GM21360 (cell line): ENCODE measurements at regions not wholly inside any gene's neighbourhood (a gene's known extent, or its start where the extent isn't known, plus 50 kb on each side); places are given as distances from the start of the nearest gene placed in this dataset.
A peak's percentile ranks its signal among the peaks of the same experiment; 100 is the strongest.
"Not testable (repeated sequence)": the region's sequence is repeated elsewhere in the genome, so short reads cannot be mapped to it uniquely, and the experiment has no call there.

ENCODE experiments used
- ATAC-seq: cut with Tn5 transposase; IDR thresholded peaks from one replicate; pipeline ENCODE4 v1.9.1; 2021; ENCODE audit warnings: mild to moderate bottlenecking, moderate library complexity; ENCODE audit not compliant: unreplicated experiment

DNA sequence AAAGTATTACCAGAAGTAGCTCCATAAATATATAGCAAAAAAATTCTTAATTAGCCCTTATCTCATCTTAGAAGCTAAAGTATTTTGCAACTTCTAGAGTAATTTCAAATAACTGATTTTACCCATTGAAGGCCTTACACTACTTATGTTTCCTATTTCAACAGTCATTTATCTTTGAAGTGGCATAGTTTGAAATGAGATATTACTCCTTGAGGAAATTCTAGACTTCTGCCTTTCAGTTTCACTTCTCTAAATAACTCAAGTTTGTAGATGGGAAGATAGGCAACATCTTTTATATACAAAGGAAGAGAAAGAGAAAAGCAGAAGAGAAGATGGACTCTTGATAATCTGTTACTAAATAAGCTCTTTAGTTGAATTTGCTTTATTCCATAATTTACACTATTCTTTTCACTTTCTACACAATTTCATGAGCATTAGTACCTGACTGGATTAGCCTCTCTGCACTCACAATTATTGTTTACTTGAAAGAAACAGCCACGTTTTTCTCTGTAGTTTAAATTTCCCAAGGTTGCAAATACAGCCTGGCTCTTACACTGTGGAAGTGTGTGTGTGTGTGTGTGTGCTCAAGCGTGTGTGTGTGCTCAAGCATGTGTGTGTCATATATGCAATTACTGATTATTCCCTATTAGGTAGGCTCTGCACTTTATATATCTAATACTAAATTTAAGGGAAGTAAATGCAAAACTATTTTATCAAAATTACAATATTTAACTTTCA, 60.6 kb upstream of the EMB start:
- ATAC-seq = peak; percentile 99

DNA sequence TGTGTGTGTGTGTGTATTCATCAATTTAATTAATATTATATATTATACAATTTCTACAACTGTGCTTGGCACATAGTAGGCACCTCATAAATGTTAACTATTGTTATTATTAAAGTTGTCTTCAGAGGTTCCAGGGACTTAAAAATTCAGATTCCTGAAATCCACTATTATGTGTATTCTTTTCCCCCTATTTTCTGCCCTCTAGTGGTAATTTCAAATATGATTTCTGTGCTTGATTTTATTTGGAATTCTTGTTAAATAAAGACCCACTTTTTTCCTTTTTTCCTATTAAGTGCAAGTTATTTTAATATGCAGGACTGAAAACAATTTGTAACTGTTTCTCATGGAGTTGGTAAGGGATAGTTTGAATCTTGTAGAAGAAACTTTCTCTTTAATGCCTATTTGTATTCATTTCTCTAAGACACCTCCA, 72.0 kb upstream of the EMB start:
- not testable (repeated sequence) for ATAC-seq

DNA sequence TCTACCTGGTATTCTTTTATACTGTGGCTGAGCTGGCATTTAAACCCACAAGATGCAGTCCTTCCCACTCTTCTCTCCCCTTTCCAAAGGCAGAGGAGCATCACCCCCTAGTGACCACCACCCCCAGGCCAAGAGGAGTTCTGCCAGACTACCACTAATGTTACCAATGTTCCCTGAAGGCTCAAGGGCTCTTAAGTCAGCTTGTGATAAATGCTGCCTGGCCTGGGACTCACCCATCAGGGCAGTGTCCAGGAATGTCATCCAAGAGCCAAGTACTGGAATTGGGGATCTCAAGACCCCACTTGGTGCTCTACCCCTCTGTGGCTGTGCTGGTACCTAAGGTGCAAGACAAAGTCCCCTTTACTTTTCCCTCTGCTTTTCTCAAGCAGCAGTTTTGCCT, 80.0 kb upstream of the EMB start:
- ATAC-seq = not testable (repeated sequence)

DNA sequence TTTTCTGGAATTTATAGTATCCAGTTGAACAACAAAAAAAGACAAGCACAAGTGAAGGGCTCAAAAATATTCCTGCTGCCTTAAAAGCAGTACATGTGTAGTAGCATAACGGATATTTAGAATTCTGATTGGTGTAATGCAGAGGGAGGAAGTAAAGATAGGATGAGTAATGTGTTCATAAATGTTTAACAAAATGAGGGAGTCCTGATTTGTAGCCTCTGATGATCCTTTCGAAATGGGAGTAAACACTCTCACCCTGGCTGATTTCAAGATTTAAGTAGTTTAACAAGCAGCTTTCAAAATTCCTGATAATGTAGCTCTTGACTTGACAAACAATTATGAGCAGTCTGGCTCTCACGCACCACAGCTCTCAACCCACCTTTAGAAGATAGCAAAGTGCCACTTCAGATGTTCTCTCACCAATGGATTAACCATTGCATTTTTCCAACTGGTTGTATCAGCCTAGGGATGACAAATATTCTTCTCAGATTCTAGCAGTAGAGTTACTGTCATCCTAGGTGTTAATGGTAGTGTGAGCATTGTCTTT, 86.5 kb upstream of the EMB start:
- ATAC-seq = not testable (repeated sequence)

DNA sequence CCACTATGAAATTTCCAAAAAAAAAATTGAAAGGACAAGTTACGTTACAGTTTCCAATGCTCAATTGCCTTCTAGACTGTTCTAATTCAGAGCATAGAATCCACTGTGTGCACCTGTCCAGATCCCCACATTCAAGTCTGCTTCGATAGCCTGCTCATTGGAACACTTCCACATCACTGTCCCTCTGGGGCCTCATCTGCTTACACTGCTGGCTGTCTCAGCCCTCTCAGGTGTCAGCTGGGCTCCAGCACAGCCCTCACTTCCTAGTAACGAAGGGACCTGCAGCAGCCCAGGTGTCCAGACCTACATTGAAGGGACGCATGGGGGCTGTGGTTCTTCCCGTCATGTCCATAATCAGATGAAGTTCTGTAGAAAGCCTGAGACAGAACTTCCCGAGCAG, 94.3 kb upstream of the EMB start:
- no peak for ATAC-seq

- peak; percentile 57 for ATAC-seq
Measured at GRCh38 chr5:50537534-50537933, 96.4 kb upstream of the EMB start.

GRCh38 chr5:50547303-50547702, 106.2 kb upstream of the EMB start:
- ATAC-seq = peak; percentile 84

DNA sequence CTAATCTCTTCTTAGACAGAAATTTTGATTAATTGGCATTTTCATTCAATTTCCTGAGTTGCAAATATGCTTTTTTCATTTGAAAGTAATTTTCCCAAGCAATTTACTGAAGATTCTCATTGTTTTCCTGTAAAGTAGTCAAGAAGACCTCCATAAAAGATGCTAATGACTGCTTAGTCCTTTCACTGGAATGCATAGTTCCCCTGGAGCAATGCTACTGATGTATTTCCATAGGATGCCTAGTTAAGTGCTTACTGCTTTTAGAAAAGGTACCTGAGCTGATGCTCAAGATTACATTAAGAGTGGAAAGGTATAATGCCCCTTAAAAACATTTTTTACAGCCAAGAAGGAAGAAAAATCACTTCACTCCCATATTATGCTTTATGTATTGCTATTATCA, 109.2 kb upstream of the EMB start:
- no peak for ATAC-seq

GRCh38 chr5:50550993-50551392, 109.9 kb upstream of the EMB start:
- ATAC-seq = no peak

DNA sequence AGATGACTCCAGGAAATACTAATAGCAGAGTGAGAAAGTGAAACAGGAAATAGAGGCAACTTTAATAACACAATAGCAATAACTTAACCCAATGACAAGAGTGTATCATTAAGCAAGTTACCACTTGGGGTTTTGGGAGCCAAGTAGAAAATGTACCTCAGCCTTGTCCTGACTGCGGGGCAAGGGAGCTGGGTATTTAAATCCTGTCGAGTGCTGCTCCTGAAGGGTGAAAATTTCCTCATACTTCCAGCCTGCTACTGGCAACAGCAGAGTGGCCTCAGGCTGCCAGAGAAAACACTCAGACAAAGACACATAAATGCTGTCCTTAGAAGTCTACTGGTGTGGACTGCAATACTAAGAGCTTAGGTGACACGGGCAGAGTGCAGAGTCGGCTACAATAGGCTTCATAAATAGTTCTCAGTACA, 112.5 kb upstream of the EMB start:
- ATAC-seq = no peak

GRCh38 chr5:50558640-50559039, 107.8 kb upstream of the PARP8 start:
- not testable (repeated sequence) for ATAC-seq

DNA sequence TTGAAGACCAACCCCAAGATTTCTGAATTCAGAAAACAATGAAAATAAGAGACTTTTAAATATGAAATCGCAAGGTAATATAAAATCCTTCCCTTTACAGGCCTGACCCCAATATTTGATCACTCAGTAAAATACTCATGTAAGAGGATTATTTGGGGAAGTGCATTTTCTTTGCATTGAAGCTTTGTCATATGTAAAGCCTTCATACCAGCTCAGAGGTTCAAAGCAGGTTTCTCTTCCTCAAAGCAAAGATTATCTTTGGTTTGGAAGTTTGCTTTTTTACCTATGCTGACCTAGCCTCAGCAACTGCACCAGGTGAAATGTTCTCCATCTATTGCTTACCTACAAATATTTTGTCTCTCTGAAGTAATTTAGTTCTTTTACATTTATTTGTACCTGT, 106.5 kb upstream of the PARP8 start:
- ATAC-seq = no peak

- no peak for ATAC-seq
Measured at GRCh38 chr5:50562694-50563093, 103.7 kb upstream of the PARP8 start.

DNA sequence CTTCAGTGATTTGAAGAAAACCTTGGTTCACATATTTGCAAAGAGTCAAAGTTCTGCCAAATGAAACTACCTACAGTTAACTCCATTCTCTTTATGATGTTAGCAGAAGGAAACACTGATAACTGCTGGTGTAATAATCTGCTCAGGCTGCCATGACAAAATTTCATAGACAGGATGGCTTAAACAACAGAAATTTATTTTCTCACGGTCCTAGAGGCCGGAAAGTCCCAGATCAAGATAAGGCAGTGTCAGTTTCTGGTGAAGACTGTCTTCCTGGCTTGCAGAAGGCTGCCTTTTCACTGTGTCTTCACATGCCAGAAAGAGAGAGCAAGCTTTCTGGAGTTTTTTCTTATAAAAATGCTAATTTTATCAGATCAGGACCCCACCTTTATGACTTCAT, 102.4 kb upstream of the PARP8 start:
- peak; percentile 82 for ATAC-seq

GRCh38 chr5:50564558-50564957, 101.9 kb upstream of the PARP8 start:
- ATAC-seq = no peak

DNA sequence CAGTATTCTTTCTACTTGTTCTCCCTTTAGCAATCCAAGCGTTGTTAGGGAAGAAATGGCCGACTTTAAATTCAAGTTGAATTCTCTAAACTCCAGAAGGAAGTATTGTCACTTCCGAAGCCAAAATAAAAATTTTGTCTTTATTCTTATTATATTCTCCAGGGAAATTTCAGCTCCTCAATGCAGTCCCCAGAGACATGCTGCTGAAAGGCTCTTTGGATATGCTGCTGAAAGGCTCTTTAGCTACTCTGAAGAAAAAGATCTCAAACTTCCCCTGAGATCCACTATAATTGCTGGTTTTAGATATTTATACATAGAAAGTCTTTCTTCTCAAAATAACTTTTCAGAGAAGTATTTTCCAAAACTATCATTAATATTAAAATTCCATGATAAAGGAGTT, 92.3 kb upstream of the PARP8 start:
- no peak for ATAC-seq

DNA sequence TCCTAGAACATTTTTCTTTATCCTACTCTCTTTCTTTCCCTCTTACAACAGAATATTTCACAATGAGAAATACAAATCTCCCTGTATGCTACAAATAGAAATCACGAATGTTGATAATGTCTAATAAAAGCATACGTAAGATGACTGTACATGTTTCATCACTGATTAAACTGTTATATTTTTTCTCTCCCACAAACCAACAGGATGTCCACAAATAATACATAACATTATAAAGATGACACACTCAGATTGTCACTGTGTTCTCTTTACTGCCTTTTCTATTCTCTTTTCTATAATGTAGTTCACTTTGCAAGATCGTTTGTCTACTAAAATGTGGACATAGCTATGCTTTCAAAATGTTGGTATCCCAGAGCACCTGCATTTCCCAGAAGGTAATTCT, 90.7 kb upstream of the PARP8 start:
- ATAC-seq = no peak

DNA sequence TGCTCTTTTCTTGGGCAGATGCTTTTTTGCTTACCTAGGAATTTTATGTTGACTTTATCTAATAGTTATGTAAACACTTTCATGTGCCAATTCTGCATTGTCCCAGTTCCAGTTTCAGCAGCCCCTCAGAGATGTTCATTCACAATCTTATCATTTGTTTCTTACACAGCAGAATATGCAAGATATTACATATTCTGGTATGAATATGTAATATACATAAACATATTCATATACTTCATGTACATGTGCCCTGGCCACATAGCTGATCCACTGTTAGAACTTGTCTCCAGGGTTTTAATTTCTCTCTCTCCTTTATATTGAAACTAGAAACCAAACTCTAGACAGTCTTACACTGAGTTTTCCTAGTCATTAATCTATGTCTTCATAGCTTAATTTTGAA, 90.2 kb upstream of the PARP8 start:
- ATAC-seq = no peak

GRCh38 chr5:50576686-50577256, 89.7 kb upstream of the PARP8 start:
- ATAC-seq = no peak

- ATAC-seq = no peak
Measured at GRCh38 chr5:50580506-50580905, 85.9 kb upstream of the PARP8 start.

DNA sequence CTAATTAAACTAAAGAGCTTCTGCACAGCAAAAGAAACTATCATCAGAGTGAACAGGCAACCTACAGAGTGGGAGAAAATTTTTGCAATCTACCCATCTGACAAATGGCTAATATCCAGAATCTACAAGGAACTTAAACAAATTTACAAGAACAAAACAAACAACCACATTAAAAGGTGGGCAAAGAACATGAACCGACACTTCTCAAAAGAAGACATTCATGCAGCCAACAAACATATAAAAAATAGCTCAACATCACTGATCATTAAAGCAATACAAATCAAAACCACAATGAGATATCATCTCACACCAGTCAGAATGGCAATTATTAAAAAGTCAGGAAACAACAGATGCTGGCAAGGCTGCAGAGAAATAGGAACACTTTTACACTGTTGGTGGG, 84.6 kb upstream of the PARP8 start:
- not testable (repeated sequence) for ATAC-seq

GRCh38 chr5:50582699-50583098, 83.7 kb upstream of the PARP8 start:
- no peak for ATAC-seq
